ENCODE measurements at regions not wholly inside any gene's neighbourhood (a gene's known extent, or its start where the extent isn't known, plus 50 kb on each side); places are given as distances from the start of the nearest gene placed in this dataset.

DNA sequence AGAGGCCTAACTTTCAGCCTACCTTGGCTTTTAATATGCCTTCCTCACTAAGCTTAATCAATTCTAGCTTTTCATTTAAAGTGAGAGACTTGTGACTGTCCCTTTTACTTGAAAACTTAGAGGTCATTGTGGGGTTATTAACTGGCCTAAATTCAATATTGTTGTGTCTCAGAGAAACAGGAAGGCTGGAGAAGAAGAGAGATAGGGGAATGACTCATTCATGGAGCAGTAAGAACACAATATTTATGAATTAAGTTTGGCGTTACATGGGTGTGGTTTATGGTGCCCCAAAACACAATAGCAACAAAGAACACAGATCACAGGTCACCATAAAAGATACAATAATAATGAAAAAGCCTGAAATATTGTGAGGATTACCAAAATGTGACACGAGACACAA, 612.1 kb downstream of the TBC1D4 start:
- no peak for DNase-seq (ENCODE audit: low spot score)

- no peak for DNase-seq (ENCODE audit: low spot score)
Measured at GRCh38 chr13:74868049-74868448, 613.9 kb downstream of the TBC1D4 start.

DNA sequence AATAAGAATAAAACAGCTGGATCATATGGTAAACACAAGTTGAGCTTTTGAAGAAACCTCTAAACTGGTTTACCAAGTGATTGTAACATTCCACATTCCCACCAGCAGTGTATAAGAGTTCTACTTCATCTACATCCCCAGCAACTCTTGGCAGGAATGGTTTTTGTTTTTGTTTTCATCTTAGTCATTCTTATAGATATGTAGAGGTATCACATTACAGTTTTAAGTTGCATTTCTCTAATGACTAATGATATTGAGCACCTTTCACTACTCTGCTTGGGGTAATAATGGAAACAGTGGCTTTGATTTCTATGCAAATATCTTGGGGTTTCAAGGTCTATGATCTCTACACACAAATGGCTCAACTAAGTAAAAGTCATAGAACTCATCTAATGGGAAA, 614.5 kb downstream of the TBC1D4 start:
- no peak for DNase-seq (ENCODE audit: low spot score)

DNA sequence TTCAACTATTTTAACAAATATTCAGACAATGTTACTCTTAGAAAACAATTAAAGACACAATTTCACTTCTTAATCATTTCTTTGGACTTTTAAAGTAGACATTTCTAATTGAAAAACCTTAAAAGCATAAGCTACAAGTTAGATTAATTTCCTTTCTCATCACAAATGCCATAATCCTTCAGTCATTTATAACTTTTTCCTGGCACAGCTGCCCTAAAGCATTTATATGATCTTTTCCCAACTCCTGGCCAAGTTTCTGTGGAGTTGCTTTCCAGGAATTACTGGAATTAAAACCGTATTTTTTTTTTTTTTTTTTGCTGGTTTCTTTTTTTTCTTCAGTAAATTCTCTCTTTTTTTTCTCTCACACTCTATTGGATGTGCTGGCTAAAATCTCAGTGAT, 615.9 kb downstream of the TBC1D4 start:
- DNase-seq (ENCODE audit: low spot score): no peak

- no peak for DNase-seq (ENCODE audit: low spot score)
Measured at GRCh38 chr13:74865656-74866055, 616.3 kb downstream of the TBC1D4 start.

GRCh38 chr13:74860789-74861188, 621.2 kb downstream of the TBC1D4 start:
- no peak for DNase-seq (ENCODE audit: low spot score)

DNA sequence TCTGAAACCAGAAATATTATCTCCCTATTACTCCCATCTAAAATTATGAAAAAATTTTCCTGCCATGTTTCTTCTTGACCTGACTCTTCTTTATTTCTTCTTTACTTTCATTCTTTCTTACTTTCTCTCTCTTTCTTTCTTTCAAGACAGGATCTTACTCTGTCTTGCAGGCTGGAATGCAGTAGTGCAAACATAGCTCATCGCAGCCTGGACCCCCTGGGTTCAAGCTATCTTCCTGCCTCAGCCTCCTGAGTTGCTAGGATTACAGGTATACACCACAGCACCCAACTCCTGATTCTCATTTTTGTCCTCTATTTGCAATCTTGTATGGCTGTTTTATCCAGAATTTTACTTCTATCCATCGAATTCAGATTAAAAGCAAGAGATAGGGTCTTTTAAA, 631.1 kb downstream of the TBC1D4 start:
- DNase-seq (ENCODE audit: low spot score): no peak

DNA sequence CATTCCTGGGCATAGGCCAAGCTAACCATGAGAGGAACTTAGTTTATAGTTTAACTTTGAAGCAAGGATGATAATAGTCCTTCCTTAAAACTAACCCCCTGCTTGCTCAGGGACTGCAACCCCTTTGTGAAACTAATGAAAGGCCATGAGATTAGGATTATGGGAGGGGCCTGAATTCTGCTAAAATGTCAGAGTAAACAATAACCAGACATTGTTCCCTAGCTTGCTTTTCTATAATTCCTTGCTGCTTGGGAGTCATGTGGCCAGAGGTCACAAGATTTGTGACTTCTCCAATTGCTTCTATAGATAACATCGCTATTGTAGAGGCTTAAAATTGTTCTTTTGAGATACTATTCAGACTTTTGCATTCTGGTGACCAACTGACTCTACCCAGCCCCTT, 634.0 kb downstream of the TBC1D4 start:
- DNase-seq (ENCODE audit: low spot score): no peak

GRCh38 chr13:74845806-74846205, 636.2 kb downstream of the TBC1D4 start:
- DNase-seq (ENCODE audit: low spot score): no peak

DNA sequence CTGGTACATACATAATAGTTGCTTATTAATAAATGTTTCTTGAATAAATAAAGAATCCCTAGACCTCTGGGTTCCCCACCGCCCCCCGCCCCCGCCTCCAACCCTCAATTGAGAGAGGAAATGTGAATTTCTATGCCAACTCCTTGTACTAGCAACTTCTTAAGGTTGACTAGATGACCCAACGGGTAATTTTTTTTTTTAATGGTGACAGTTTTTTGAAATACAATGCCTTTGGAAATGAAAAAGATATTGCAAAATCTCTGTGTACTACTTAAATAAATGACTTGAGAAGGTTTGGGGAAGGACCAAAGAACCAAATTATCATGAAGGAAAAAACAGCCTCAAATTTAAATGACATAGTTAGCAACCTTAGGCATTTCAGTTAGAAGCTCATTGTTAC, 640.3 kb downstream of the TBC1D4 start:
- no peak for DNase-seq (ENCODE audit: low spot score)

- DNase-seq (ENCODE audit: low spot score): no peak
Measured at GRCh38 chr13:74841123-74841522, 640.8 kb downstream of the TBC1D4 start.

DNA sequence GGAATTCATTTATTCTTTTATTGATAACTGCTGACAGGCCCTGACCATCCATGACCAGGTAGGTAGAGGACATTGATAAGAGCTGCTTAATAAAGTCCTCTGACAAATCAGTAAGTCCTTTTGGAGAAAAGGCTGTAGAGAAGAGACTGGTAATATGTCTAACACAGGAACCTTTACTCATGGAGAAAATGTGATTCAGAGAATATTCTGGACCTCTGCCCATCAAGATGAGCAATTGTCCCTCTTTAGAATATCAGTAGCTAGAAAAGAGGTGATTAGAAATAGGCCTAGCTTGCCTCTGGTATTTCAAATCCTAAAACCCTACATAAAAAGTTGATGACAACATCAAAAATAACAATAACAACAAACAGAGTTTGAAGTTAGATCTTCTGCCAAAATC, 642.3 kb downstream of the TBC1D4 start:
- DNase-seq (ENCODE audit: low spot score): no peak

DNA sequence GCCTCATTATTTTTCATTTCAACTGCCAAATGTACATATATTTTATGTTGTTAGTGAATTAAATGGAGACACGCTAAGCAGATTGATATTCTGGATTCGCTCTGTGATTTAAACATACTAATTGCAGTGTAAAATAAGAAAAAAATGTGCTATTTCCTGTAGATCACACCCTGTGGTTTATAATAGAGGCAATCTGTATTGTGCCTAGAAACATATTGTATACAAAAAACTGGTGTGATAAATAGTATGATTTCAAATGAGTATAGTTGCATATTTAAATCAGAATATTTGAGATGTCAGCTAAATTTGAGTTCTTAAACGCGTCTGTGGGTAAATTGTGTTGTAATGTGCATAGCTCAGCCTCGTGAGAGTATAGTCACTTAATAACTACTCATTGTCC, 643.9 kb downstream of the TBC1D4 start:
- DNase-seq (ENCODE audit: low spot score): peak; percentile 7

DNA sequence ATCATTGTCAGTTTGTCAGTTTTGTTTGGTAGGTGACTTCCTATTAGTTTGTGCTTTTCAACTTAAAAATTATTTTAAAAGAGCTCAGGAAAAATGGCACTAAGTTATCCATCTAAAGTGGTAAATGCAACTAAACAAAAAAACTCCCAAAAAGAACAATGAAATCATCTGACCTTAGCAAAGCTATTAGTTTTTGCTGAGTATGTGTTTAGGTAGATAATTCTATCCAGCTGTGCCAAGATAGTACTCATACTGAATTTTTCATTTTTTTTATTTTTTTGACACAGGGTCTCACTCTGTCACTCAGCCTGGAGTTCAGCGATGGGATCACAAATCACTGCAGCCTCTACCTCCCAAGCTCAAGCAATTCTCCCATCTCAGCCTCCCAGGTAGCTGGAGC, 645.3 kb downstream of the TBC1D4 start:
- DNase-seq (ENCODE audit: low spot score): no peak

GRCh38 chr13:74835579-74835978, 646.4 kb downstream of the TBC1D4 start:
- DNase-seq (ENCODE audit: low spot score): no peak

GRCh38 chr13:74825938-74826246, 656.1 kb downstream of the TBC1D4 start:
- no peak for DNase-seq (ENCODE audit: low spot score)

DNA sequence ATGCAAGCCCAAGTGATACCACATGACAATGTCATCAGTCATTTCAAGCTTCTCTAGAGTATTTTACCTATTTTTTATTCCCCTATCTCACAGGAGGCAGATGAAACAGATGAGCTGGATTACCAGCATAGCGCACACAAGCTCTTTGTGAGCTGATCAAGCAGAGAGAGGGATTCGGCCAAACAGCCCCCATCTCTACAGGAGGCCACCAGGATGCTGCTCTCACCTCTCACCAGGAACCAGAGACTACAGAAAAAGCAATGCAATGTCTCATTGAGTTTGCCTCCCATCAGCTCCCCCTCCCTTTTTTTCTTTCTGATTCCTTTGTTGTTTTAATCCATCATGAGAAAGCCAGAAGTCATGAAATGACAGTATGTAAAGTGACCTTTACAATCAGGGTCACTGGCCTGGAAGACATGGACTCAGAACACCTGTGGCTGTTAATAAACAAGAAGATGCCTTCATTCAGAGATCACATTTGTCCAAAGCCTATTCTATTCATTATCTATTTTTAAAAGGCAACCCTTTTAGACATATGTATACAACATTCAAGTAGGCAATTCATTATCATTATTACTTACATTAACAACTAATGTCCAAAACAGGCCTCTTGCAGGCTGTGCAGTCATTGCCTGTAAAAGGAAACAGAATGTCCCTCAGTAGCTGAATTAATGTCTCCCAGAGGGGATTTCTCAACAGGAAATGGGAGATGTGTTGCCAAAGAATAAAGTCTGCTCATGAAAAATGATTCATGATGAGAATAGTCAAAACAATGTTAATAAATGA, 656.6 kb downstream of the TBC1D4 start:
- DNase-seq (ENCODE audit: low spot score): no peak

DNA sequence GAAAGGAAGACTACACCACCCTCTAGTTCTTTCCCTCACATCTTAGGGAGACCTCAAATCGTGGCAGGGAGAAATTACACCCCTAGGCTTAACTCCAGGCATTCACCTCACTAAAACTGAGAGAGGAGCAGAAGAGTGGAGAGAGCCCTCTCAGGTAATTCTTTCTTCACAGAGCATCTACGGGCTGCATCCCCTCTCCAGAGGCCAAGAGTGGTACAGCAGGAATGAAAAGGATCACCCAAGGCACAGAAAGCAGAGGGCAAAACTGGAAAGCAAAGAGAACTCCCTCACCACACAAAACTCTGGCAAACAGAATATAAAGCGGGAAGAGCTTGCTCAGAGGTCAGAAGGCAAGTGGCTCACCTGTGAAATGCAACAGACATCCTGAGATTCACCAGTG, 661.2 kb downstream of the TBC1D4 start:
- no peak for DNase-seq (ENCODE audit: low spot score)

- no peak for DNase-seq (ENCODE audit: low spot score)
Measured at GRCh38 chr13:74819549-74819948, 662.4 kb downstream of the TBC1D4 start.

DNA sequence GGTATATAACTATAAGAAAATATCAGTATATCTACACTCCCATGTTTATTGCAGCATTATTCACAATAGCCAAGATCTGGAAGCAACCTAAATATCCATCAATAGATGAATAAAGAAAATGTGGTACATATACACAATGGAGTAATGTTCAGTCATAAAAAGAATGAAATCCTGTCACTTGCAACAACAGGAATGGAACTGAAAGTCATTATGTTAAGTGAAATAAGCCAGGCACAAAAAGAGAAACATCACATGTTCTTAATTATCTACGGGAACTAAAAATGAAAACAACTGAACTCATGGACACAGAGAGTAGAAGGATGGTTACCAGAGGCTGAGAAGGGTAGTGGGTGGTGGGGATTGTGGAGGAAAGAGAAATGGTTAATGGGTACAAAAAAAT, 665.2 kb downstream of the TBC1D4 start:
- no peak for DNase-seq (ENCODE audit: low spot score)

- no peak for DNase-seq (ENCODE audit: low spot score)
Measured at GRCh38 chr13:74796157-74796556, 662.0 kb upstream of the KLF12 start.

- DNase-seq (ENCODE audit: low spot score): no peak
Measured at GRCh38 chr13:74795526-74795925, 661.3 kb upstream of the KLF12 start.

DNA sequence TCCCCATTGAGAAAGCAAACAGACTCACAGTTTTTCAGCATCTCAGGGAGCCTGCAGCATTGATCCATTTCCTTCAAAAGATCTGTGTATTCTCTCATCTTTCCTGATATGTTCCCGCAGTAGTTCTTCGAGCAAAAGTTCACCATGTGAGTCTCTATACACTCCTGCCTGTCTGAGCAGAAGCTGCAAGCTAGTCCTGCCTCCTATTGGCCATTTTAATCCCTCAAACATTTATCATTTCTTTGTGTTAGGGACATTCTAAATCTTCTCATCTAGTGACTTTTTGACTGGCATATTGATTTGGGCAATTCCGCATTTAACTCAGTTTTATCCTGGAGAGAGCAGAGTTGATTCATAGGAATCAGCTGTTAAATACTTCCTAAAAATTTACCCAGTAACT, 660.4 kb upstream of the KLF12 start:
- no peak for DNase-seq (ENCODE audit: low spot score)

GRCh38 chr13:74794147-74794546, 659.9 kb upstream of the KLF12 start:
- no peak for DNase-seq (ENCODE audit: low spot score)

GRCh38 chr13:74784959-74785358, 650.8 kb upstream of the KLF12 start:
- no peak for DNase-seq (ENCODE audit: low spot score)
